GF-D8 (cell line): ENCODE measurements at regions not wholly inside any gene's neighbourhood (a gene's known extent, or its start where the extent isn't known, plus 50 kb on each side); places are given as distances from the start of the nearest gene placed in this dataset.
"Not testable (repeated sequence)": the region's sequence is repeated elsewhere in the genome, so short reads cannot be mapped to it uniquely, and the experiment has no call there.

Source experiments
- DNase-seq: peaks from one replicate; lab custom pipeline; 2025; lab: John Stamatoyannopoulos, UW

GRCh38 chr7:51369746-51370145 lies 53.1 kb upstream of the COBL start:
- no peak for DNase-seq

DNA sequence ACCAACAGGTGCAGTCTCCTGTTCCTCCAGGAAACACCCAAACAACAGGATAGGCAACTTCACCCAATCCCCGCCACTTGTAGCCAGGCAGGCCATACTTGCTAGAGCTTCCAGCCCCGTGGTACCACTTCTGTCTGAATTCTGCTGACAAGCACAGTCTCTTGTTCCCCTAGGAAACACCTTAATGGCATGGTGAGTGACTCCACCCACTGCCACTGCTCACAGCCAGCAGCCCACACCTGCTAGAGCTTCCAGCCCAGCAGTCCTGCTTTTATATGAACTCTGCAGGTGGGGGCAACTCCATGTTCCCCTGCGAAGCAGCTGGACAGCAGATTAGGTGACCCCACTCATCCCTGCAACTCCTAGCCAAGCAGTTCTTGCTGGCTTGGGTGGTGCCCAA lies 52.6 kb upstream of the COBL start:
- DNase-seq, result not testable (repeated sequence)

GRCh38 chr7:51368334-51368733 lies 51.7 kb upstream of the COBL start:
- no peak for DNase-seq

GRCh38 chr7:51367614-51367968 lies 51.0 kb upstream of the COBL start:
- no peak for DNase-seq

GRCh38 chr7:51366930-51367613 lies 50.5 kb upstream of the COBL start:
- DNase-seq, result no peak
